ENCODE measurements at regions not wholly inside any gene's neighbourhood (a gene's known extent, or its start where the extent isn't known, plus 50 kb on each side); places are given as distances from the start of the nearest gene placed in this dataset.

- TF ChIP-seq CTCF (IDR thresholded peaks at IDR 0.05; ENCODE audit: insufficient read depth, low read length, poor library complexity, severe bottlenecking): no peak
- no peak for TF ChIP-seq EZH2phosphoT487 (conservative IDR thresholded peaks at IDR 0.05; ENCODE audit: low read length)
These were observed 139.3 kb upstream of the KLF6 start for GRCh38 chr10:3924344-3924743.
